T-helper 2 cell treated with Interferon-gamma antibody and Interleukin-4, amounts not matched to agents 5 μg/mL and 100 μg/mL, for 36 hours (primary cell): ENCODE measurements at regions not wholly inside any gene's neighbourhood (a gene's known extent, or its start where the extent isn't known, plus 50 kb on each side); places are given as distances from the start of the nearest gene placed in this dataset.
A peak's percentile ranks its signal among the peaks of the same experiment; 100 is the strongest.
"Not testable (repeated sequence)": the region's sequence is repeated elsewhere in the genome, so short reads cannot be mapped to it uniquely, and the experiment has no call there.

Experiments
- DNase-seq: peaks from one replicate; pipeline ENCODE4 v3.0.0; 2021; ENCODE audit warnings: low spot score
- H3K27ac Mint-ChIP-seq: one replicate; pipeline ENCODE4 v1.8.0; 2021; ENCODE audit warnings: mild to moderate bottlenecking, mixed read lengths
- H3K27me3 Mint-ChIP-seq: one replicate; pipeline ENCODE4 v1.8.0; 2021; ENCODE audit warnings: low read depth, mixed read lengths
- H3K36me3 Mint-ChIP-seq: one replicate; pipeline ENCODE4 v1.8.0; 2021; ENCODE audit warnings: low read depth, mixed read lengths
- H3K4me1 Mint-ChIP-seq: one replicate; pipeline ENCODE4 v1.8.0; 2021; ENCODE audit warnings: low read depth, mixed read lengths
- H3K4me3 Mint-ChIP-seq: one replicate; pipeline ENCODE4 v1.8.0; 2022; ENCODE audit warnings: mild to moderate bottlenecking, moderate library complexity, mixed read lengths
- H3K9me3 Mint-ChIP-seq: one replicate; pipeline ENCODE4 v1.8.0; 2021; ENCODE audit warnings: mixed read lengths

DNA sequence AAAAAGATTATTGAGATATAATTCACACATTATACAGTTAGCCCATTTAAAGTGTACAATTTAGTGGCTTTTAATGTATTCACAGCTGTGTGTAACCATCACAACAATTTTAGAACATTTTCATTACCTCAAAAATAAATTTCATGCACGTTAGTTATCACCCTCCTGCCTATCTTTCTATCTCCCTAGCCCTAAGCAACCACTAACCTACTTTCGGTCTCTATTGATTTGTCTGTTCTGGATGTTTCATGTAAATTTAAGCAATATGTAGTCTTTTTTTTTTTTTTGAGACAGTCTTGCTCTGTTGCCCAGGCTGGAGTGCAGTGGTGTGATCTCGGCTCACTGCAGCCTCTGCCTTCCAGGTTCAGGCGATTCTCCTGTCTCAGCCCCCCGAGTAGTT is 439.4 kb downstream of the PCNX1 start:
- no peaks in the 10 kb centered on the region for H3K27me3 Mint-ChIP-seq
- no peak for DNase-seq
- H3K4me1 Mint-ChIP-seq = peaks cover 17% of the 10 kb centered on the region
- H3K4me3 Mint-ChIP-seq = no peak overlapping the region
- no peaks in the 10 kb centered on the region for H3K9me3 Mint-ChIP-seq
- no peak overlapping the region for H3K27ac Mint-ChIP-seq
- peaks cover 20% of the 10 kb centered on the region for H3K36me3 Mint-ChIP-seq

DNA sequence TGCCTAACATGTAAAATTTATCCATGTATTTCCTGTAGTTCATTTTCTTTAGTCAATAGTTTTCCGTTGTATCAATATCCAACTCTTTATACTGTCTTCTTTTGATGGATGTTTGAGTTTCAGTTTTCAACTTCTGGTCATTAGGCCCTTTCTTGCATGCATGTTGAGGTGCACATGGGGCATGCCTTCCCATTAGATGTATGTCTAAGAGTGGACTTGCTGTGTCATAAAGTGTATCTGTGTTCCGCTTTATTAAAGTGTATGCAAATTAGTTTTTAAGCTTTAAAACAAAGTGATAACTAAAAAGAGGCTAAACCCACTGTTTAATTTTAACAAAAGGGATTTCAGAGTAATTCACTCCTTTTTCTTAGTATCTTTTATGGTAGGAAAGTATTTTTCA is 441.1 kb downstream of the PCNX1 start:
- H3K27me3 Mint-ChIP-seq = no peaks in the 10 kb centered on the region
- no peak overlapping the region for H3K4me3 Mint-ChIP-seq
- H3K4me1 Mint-ChIP-seq = peaks cover 21% of the 10 kb centered on the region
- H3K27ac Mint-ChIP-seq = no peak overlapping the region
- peaks cover 31% of the 10 kb centered on the region for H3K36me3 Mint-ChIP-seq
- no peak for DNase-seq
- peaks cover 5% of the 10 kb centered on the region for H3K9me3 Mint-ChIP-seq

DNA sequence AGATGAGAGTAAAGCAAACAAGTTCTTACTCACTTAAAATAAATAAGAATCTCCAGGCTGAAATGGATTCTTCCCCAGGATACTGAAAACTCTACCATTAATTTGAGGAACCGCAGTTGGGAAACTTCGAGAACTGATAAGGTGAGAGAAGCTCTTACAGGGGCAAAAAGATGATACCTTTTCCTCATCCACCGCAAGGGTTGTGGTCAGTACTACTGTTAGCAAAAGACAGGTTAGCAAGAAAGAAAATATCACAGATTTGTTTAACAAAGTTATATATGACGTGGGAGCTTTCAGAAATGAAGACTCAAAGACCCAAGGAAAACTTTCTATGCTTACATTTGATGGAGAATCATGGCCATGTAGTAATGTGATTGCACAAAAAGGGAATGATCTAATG is 441.6 kb downstream of the PCNX1 start:
- no peak overlapping the region for H3K4me3 Mint-ChIP-seq
- H3K27ac Mint-ChIP-seq = no peak overlapping the region
- no peak for DNase-seq
- peaks cover 18% of the 10 kb centered on the region for H3K4me1 Mint-ChIP-seq
- peaks cover 33% of the 10 kb centered on the region for H3K36me3 Mint-ChIP-seq
- H3K27me3 Mint-ChIP-seq = no peaks in the 10 kb centered on the region
- H3K9me3 Mint-ChIP-seq = peaks cover 5% of the 10 kb centered on the region

DNA sequence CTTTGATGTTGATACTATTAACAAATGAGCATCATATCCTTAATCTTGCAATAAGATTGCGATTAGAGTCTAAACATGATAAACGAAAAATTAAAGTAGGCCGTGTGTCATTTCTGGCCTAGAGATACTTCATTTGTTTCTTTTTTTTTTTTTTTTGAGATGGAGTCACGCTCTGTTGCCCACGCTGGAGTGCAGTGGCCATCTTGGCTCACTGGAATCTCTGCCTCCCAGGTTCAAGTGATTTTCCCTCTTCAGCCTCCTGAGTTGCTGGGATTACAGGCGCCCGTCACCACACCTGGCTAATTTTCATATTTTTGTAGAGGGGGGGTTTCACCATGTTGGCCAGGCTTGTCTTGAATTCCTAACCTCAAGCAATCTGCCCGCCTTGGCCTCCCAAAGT is 446.9 kb downstream of the PCNX1 start:
- peaks cover 35% of the 10 kb centered on the region for H3K36me3 Mint-ChIP-seq
- DNase-seq = no peak
- no peak overlapping the region for H3K4me3 Mint-ChIP-seq
- H3K27ac Mint-ChIP-seq = no peak overlapping the region
- H3K4me1 Mint-ChIP-seq = peaks cover 17% of the 10 kb centered on the region
- peaks cover 16% of the 10 kb centered on the region for H3K9me3 Mint-ChIP-seq
- no peaks in the 10 kb centered on the region for H3K27me3 Mint-ChIP-seq

DNA sequence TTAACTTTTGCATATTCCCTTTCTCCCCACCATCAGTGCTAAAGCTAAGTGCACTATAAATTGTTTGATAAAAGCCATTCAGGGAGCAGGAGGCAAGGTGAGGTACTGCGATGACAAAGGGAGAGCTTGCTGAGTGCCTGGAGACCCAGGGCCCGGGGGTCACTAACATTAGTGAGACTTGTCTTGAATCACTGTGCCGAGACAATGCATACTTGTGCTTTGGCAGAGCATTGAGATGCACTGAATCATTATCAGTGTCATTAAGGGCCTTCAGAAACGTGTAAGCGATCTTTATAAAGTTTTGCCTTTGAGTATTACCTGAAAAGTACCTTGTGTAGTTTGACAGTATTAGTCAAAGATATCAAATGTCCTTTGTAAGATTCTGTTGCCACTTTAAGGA is 447.5 kb downstream of the PCNX1 start:
- peaks cover 22% of the 10 kb centered on the region for H3K9me3 Mint-ChIP-seq
- H3K27ac Mint-ChIP-seq = no peak overlapping the region
- H3K4me3 Mint-ChIP-seq = no peak overlapping the region
- H3K27me3 Mint-ChIP-seq = no peaks in the 10 kb centered on the region
- peaks cover 35% of the 10 kb centered on the region for H3K36me3 Mint-ChIP-seq
- no peak for DNase-seq
- H3K4me1 Mint-ChIP-seq = peaks cover 24% of the 10 kb centered on the region

DNA sequence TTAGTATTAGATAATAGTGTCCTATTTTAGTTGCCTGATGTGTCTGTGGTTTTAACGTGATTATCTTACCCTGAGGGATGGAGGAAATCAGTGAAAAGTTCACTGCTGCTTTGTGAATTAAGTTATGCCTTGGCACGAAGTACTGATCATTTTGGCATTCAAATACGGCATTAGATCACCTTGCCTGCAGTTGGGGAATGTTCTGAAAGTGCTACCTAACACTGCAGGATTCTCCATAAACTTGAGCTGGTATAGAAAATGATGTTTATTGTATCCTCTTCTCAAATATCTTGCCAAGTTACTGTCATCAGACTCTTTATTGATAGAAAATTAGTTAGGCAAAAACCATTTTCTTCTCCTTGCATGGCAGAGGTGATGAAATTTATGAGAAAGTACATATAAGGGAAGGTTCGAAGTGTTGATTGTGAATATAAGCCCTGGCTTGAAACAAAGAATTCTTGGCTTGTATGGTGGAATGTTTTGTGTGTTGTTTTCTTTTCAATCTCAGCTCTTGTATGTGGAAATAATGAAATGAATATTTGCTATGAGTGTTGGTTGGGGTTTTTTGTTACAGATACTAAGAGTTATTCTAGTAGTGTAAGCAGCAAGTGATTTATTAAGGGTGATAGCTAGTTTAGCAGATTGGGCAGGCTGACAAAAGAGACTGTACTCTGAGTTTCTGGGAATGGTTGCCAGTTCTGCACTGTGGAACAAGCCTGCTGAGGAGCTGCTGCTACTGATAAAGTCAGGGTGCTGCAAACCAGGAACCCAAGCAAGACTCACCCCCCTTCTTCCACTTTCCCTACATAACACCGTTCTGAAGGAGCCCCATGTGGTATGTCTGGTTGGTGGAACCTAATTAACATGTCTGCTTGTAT is 448.3 kb downstream of the PCNX1 start:
- Mint-ChIP-seq H3K27me3 (no peaks in the 10 kb centered on the region), H3K9me3 (peaks cover 27% of the 10 kb centered on the region), H3K4me3 (no peak overlapping the region), H3K27ac (no peak overlapping the region), H3K36me3 (peaks cover 36% of the 10 kb centered on the region), H3K4me1 (peaks cover 29% of the 10 kb centered on the region)
- DNase-seq = no peak

DNA sequence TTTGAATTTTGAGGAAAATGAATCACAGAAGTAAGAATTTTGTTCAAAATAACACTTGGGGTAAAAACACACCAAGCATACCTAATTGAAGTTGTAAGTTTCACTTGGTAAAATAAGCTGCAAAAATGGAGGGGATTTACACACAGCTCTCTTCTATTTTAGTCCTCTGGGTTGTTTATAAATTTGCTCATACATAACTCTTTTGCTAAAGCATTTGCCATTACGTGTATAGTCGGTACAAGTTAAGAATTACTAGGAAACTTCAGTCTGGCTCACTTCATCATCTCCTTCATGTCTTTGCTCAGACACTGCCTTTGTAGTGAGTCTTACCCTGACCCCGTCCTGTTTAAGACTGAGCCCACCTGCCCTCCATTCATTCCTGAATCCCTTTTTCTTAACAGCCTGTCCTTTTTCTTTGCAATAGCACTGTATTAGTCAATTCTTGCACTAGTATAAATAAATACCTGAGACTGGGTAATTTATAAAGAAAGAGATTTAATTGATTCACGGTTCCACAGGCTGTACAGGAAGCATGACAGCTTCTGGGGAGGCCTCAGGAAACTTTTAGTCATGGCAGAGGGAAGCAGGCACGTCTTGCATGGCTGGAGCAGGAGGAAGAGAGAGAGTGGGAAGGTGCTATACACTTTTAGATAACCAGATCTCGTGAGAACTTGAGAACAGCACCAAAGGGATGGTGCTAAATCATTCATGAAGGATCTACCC is 451.1 kb downstream of the PCNX1 start:
- H3K4me1 Mint-ChIP-seq = peaks cover 34% of the 10 kb centered on the region
- no peak overlapping the region for H3K27ac Mint-ChIP-seq
- H3K9me3 Mint-ChIP-seq = peaks cover 22% of the 10 kb centered on the region
- peak; percentile 17 for DNase-seq
- no peaks in the 10 kb centered on the region for H3K27me3 Mint-ChIP-seq
- peaks cover 26% of the 10 kb centered on the region for H3K36me3 Mint-ChIP-seq
- H3K4me3 Mint-ChIP-seq = no peak overlapping the region

DNA sequence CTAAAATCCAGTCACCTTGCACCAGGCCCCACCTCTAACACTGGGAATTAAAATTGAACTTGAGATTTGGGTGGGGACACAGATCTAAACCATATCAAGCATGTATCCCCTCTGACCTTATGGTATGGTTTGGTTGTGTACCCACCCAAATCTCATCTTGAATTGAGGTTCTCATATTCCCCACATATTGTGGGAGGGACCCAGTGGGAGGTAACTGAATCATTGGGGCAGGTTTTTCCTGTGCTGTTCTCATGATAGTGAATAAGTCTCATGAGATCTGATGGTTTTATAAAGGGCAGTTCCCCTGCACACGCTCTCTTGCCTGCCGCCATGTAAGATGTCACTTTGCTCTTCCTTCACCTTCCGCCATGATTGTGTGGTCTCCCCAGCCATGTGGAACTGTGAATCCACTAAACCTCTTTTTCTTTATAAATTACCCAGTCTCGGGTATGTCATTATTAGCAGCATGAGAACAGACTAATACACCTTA is 451.7 kb downstream of the PCNX1 start:
- peaks cover 24% of the 10 kb centered on the region for H3K36me3 Mint-ChIP-seq
- H3K4me3 Mint-ChIP-seq = not testable (repeated sequence)

DNA sequence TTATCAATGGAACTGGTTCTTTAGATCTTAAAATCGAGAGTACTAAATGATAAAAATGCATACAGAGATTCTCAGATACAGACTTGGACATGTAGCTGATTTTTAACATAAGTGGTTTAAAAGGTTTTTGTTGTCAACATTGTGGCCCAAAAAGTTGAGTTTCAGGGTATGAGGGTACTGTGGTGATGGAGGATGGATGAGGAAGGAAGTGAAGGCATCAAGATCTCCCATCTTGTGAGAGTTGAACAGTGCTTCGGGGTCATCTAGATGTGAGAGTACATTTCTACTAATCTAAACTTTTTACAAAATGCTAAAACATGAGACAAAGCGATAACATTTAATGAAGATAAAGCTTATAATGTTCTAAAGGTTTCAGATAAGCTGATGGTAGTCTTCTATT is 452.6 kb downstream of the PCNX1 start:
- H3K9me3 Mint-ChIP-seq = peaks cover 22% of the 10 kb centered on the region
- H3K36me3 Mint-ChIP-seq = peaks cover 24% of the 10 kb centered on the region
- DNase-seq = no peak
- H3K4me1 Mint-ChIP-seq = peaks cover 38% of the 10 kb centered on the region
- no peaks in the 10 kb centered on the region for H3K27me3 Mint-ChIP-seq
- no peak overlapping the region for H3K4me3 Mint-ChIP-seq
- no peak overlapping the region for H3K27ac Mint-ChIP-seq

More for the DNA sequence above, 451.7 kb downstream of the PCNX1 start:
- not testable (repeated sequence) for H3K27ac Mint-ChIP-seq, H3K27me3 Mint-ChIP-seq, DNase-seq
- peaks cover 22% of the 10 kb centered on the region for H3K9me3 Mint-ChIP-seq
- peaks cover 36% of the 10 kb centered on the region for H3K4me1 Mint-ChIP-seq

DNA sequence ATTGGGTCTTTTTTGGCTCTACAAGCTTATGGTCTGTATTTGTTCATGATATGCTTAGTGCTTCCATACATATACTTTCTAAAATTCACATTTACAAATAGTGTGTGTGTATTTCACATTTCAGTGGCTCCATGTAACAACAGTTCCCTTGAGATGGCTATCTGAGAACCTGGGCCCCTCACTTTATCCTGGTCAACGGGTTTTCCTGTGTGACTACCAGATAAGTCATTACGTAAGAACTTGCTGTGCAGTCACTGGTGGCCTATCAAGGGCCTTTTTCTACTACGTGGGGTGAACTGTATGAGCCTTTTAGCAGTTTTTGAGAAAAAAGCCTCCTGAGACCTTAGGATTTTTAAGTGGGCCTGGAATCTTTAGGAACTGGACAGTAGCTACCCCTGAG is 454.1 kb downstream of the PCNX1 start:
- Mint-ChIP-seq H3K4me1 (peaks cover 33% of the 10 kb centered on the region), H3K27ac (no peak overlapping the region), H3K4me3 (no peak overlapping the region), H3K36me3 (peaks cover 24% of the 10 kb centered on the region), H3K9me3 (peaks cover 22% of the 10 kb centered on the region), H3K27me3 (no peaks in the 10 kb centered on the region)
- DNase-seq = no peak

DNA sequence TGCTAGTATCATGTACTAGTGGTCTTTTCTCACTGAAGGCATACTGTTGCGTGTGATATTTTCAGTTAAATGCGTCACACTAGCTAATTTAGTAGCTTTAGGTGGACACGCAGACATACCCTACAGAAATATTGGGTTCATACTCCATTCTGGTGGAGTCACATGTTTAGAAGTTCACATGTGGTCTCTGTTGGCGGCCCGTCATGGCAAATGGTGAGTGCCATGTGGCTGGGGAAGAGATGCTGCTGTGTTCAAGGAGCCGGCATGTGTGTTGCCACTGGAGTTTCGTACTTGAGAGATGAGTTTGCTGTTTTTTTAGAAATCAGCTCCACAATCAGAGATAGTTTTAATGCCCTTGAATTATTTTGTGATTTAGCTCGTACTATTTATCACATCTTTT is 454.6 kb downstream of the PCNX1 start:
- Mint-ChIP-seq H3K27me3 (no peaks in the 10 kb centered on the region), H3K4me1 (peaks cover 33% of the 10 kb centered on the region), H3K27ac (no peak overlapping the region), H3K9me3 (peaks cover 22% of the 10 kb centered on the region), H3K36me3 (peaks cover 27% of the 10 kb centered on the region), H3K4me3 (no peak overlapping the region)
- DNase-seq = no peak

DNA sequence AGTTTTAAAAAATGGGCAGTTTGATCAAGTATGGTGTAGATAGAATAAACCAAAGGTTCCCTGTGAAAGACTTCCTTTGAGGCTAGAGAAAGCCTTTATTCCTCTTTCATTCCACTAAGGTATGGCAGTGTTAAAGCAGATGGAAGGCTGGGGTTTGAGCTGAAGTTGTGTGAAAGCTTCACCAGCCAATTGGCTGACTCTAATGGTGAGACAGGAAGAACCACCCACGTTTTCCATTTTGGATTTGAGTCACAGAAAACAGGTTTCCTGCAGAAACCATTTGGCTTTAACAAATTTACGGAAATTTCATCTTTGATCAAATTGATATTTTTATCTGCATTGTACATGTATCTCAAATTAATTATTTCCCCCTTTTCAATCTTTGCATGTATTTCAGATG is 455.0 kb downstream of the PCNX1 start:
- no peaks in the 10 kb centered on the region for H3K27me3 Mint-ChIP-seq
- H3K4me1 Mint-ChIP-seq = peaks cover 33% of the 10 kb centered on the region
- no peak overlapping the region for H3K4me3 Mint-ChIP-seq
- H3K27ac Mint-ChIP-seq = no peak overlapping the region
- DNase-seq = no peak
- H3K36me3 Mint-ChIP-seq = peaks cover 25% of the 10 kb centered on the region
- peaks cover 22% of the 10 kb centered on the region for H3K9me3 Mint-ChIP-seq

DNA sequence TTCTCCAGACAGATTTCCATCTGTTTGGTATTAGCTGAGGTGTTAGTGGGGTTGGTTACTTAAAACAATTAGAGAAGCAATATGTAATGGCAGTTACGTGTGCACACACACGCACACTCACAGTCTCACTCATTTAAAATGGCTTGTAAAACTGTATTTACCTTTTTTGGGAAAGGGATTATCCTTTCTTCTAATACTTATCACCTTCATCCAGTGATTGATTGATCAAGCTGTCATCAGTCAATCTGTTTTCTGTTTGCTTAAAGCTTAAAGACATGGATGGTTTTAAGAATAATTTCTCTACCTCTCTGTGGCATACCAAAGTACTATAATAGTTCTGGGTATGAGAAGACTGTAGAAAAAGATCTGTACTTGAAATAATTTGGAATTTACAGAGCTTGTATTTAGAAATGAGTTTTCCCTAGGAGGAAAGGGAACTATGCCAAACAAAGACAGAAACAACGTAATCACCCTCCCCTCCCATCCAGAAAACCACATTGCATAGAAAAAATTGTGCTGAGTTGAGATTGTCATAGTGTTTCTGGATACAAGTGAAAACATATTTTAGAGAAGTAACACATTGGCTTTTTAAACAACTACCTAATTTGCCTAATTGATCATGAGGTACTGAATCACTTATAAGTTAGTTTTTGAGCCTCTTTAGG is 455.8 kb downstream of the PCNX1 start:
- peaks cover 25% of the 10 kb centered on the region for H3K9me3 Mint-ChIP-seq
- no peaks in the 10 kb centered on the region for H3K27me3 Mint-ChIP-seq
- peaks cover 33% of the 10 kb centered on the region for H3K4me1 Mint-ChIP-seq
- H3K27ac Mint-ChIP-seq = no peak overlapping the region
- H3K4me3 Mint-ChIP-seq = no peak overlapping the region
- DNase-seq = no peak
- H3K36me3 Mint-ChIP-seq = peaks cover 26% of the 10 kb centered on the region
